ENCODE measurements at regions not wholly inside any gene's neighbourhood (a gene's known extent, or its start where the extent isn't known, plus 50 kb on each side); places are given as distances from the start of the nearest gene placed in this dataset.

DNA sequence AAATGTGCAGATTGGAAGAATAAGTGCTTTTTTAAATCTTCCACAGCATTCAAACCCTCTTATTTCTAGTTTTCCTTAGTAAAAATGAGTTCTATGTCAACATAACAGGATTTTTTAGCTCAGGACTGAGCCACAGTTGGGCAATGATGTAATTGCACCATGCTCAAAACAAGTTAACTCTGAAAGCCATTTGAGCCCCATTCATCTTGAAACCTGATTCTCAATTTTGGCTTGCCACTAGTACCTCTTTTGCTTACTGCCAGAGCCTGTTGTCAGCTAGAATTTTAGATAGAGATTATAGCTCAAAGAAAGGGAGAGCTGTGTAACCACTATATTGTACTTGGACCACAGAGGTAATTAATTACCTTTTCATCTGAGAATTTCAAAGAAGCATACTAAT is 1028.5 kb upstream of the PHF14 start:
- TF ChIP-seq, protein P1, sequence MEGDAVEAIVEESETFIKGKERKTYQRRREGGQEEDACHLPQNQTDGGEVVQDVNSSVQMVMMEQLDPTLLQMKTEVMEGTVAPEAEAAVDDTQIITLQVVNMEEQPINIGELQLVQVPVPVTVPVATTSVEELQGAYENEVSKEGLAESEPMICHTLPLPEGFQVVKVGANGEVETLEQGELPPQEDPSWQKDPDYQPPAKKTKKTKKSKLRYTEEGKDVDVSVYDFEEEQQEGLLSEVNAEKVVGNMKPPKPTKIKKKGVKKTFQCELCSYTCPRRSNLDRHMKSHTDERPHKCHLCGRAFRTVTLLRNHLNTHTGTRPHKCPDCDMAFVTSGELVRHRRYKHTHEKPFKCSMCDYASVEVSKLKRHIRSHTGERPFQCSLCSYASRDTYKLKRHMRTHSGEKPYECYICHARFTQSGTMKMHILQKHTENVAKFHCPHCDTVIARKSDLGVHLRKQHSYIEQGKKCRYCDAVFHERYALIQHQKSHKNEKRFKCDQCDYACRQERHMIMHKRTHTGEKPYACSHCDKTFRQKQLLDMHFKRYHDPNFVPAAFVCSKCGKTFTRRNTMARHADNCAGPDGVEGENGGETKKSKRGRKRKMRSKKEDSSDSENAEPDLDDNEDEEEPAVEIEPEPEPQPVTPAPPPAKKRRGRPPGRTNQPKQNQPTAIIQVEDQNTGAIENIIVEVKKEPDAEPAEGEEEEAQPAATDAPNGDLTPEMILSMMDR (IDR thresholded peaks at IDR 0.05), result no peak
- TF ChIP-seq POLR2AphosphoS5 (IDR thresholded peaks at IDR 0.05; ENCODE audit: insufficient read depth in 1 of 2, low read depth in 1 of 2) (no peak), POLR2A (IDR thresholded peaks at IDR 0.05) (no peak)
- H3K4me1 ChIP-seq, result no peaks in the 10 kb centered on the region
- no peaks in the 10 kb centered on the region for H3K9me3 ChIP-seq
- H3K27ac ChIP-seq, result no peak overlapping the region
- DNase-seq (ENCODE audit: extremely low spot score in 2 of 2), result no peak
- H3K4me3 ChIP-seq, result no peak overlapping the region
- no peaks in the 10 kb centered on the region for H3K36me3 ChIP-seq
- no peaks in the 10 kb centered on the region for H3K27me3 ChIP-seq
- intact Hi-C loops (cut with DNase I), result no loop called here

DNA sequence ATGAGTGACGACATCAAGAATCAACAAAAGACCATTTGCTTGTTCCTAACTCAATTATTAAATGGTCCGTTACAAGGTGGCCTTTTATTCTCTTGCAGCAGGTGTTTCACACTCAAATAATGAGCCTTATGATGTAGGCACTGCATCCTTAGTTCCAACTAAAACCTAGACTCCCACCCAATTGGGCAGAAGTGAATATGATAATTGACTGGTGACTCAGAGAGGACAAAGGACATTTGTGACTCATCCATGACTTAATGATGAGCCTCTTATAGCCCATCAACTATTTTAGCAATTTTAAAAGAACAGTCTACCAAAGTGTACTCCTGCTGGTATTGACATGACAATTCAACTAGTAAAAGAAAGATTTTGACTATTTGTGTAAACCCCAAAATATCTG is 1027.8 kb upstream of the PHF14 start:
- H3K27me3 ChIP-seq, result no peaks in the 10 kb centered on the region
- no peak for TF ChIP-seq POLR2AphosphoS5 (IDR thresholded peaks at IDR 0.05; ENCODE audit: insufficient read depth in 1 of 2, low read depth in 1 of 2)
- no peak for TF ChIP-seq POLR2A (IDR thresholded peaks at IDR 0.05)
- TF ChIP-seq, protein P1 (IDR thresholded peaks at IDR 0.05), result no peak
- DNase-seq (ENCODE audit: extremely low spot score in 2 of 2), result no peak

DNA sequence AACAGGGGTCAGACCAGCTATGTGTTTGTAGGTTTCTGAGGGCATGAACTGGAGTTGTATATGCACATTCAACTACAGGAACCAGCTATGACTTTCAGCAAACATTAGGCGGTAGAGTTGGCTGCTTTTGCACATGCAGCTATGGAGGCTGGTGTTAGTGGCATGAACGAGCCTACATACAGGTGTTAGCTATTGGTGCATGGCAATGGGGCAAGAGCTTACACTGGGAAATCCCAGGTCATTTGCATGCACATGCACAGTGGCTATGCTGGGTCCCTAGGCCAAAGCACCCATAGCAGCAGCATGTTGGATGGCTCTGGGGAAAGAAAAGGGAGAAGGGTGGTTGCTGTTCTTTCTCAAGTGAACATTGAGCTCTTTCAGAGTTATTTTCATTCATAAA is 1018.5 kb upstream of the PHF14 start:
- Histone ChIP-seq H3K27me3 (no peaks in the 10 kb centered on the region), H3K4me3 (no peak overlapping the region), H3K27ac (no peak overlapping the region), H3K36me3 (no peaks in the 10 kb centered on the region), H3K4me1 (no peaks in the 10 kb centered on the region), H3K9me3 (no peaks in the 10 kb centered on the region)
- TF ChIP-seq POLR2A (IDR thresholded peaks at IDR 0.05) (no peak), POLR2AphosphoS5 (IDR thresholded peaks at IDR 0.05; ENCODE audit: insufficient read depth in 1 of 2, low read depth in 1 of 2) (no peak)
- TF ChIP-seq, protein P1 (IDR thresholded peaks at IDR 0.05), result no peak
- no peak for DNase-seq (ENCODE audit: extremely low spot score in 2 of 2)
- intact Hi-C loops (cut with DNase I), result no loop called here

More for the DNA sequence above, 1027.8 kb upstream of the PHF14 start:
- H3K36me3 ChIP-seq, result no peaks in the 10 kb centered on the region
- no peak overlapping the region for H3K4me3 ChIP-seq
- no peak overlapping the region for H3K27ac ChIP-seq
- intact Hi-C loops (cut with DNase I), result no loop called here
- H3K4me1 ChIP-seq, result no peaks in the 10 kb centered on the region
- H3K9me3 ChIP-seq, result no peaks in the 10 kb centered on the region

DNA sequence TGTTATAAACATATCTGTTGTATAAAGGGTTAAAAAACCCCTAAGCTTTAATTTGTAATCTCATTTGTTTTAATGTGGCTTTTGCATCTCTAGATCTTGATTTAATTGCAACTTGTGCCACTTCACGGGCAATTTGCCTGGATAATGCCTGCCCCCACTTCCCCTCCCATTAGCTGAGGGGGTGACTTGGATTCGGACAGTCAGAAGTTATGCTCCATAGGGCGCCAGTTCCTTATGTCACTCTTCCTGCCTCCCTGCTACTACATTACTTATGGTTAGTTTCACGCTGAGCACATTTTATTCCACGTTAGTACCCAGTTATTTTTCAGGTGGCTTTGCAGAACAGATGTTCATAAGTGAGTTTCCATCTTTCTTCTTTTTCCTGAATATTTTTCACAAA is 1015.2 kb upstream of the PHF14 start:
- TF ChIP-seq POLR2A (IDR thresholded peaks at IDR 0.05) (no peak), POLR2AphosphoS5 (IDR thresholded peaks at IDR 0.05; ENCODE audit: insufficient read depth in 1 of 2, low read depth in 1 of 2) (no peak)
- TF ChIP-seq, protein P1 (IDR thresholded peaks at IDR 0.05), result no peak
- Histone ChIP-seq H3K9me3 (no peaks in the 10 kb centered on the region), H3K4me1 (no peaks in the 10 kb centered on the region)

DNA sequence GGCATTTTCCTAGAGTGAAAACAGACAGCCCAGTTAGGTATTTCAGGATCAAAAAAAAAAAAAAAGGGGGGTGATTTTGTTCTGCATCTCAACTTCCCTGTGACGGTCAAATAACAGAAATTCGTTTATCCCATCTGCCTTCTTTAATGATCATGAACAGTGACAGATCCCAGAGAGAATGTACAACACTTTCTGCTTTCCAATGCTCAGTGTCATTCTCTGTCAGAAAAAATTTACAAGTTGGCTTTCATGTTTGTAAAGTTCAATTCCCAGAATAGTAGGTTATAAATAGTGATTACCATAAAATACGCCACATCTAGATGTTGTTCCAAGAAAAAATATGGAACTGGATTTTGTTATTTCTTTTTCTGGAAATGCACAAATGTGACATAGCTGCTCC is 1013.2 kb upstream of the PHF14 start:
- H3K4me1 ChIP-seq, result no peaks in the 10 kb centered on the region
- H3K4me3 ChIP-seq, result no peak overlapping the region
- H3K27ac ChIP-seq, result no peak overlapping the region
- no peaks in the 10 kb centered on the region for H3K36me3 ChIP-seq
- no peaks in the 10 kb centered on the region for H3K27me3 ChIP-seq
- intact Hi-C loops (cut with DNase I), result no loop called here
- DNase-seq (ENCODE audit: extremely low spot score in 2 of 2), result no peak
- TF ChIP-seq POLR2AphosphoS5 (IDR thresholded peaks at IDR 0.05; ENCODE audit: insufficient read depth in 1 of 2, low read depth in 1 of 2) (no peak), POLR2A (IDR thresholded peaks at IDR 0.05) (no peak)
- no peaks in the 10 kb centered on the region for H3K9me3 ChIP-seq

More for the DNA sequence above, 1015.2 kb upstream of the PHF14 start:
- no peak overlapping the region for H3K27ac ChIP-seq
- H3K36me3 ChIP-seq, result no peaks in the 10 kb centered on the region
- H3K27me3 ChIP-seq, result no peaks in the 10 kb centered on the region
- no peak for DNase-seq (ENCODE audit: extremely low spot score in 2 of 2)
- no peak overlapping the region for H3K4me3 ChIP-seq
- intact Hi-C loops (cut with DNase I), result no loop called here
